ENCODE measurements at regions not wholly inside any gene's neighbourhood (a gene's known extent, or its start where the extent isn't known, plus 50 kb on each side); places are given as distances from the start of the nearest gene placed in this dataset.

DNA sequence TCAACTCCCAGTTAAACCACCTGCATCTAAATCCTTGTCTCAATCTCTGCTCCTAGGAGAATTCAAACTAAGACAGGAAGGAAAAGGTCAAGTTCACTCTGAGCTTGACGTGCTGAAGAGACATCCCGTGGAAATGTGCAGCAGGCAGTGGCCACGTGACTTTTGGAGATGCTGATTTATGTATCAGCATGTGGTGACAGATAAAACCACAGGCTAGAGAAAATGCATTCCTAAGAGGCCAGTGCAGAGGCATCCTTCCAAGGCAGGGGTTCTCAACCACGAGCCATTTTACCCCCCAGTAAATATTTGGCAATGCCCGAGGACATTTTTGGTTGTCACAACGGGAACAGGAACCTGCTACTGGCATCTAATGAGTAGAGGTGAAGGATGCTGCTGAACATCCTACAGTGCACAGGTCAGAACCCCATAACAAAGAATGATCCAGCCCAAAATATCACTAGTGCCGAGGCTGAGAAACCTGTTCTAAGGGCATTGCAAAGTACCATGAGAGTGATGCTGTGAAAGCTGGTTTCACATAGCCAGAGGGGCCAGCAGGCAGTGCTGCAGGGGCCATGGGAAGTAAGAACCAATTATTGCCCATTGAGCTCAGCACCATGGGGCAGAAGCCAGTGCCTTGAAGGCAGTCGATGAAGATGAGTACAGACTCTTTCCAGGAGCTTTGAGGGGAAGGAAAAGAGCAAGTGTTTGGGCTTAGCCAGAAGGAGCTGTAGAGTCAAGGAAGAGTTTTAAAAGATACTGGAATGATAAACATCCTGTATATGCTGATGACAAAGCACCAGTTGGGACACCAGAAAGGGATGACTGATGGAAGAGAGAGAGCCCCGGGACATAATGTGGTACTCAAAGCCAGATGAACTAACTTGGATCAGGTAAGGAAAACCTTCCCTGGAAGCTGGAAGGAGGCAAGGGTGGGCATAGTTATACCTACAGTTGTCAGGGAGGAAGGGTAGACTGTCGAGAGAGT lies 174.6 kb downstream of the HAUS1 start:
- no peak for TF ChIP-seq POLR2A (IDR thresholded peaks at IDR 0.05)
- TF ChIP-seq, protein P1, sequence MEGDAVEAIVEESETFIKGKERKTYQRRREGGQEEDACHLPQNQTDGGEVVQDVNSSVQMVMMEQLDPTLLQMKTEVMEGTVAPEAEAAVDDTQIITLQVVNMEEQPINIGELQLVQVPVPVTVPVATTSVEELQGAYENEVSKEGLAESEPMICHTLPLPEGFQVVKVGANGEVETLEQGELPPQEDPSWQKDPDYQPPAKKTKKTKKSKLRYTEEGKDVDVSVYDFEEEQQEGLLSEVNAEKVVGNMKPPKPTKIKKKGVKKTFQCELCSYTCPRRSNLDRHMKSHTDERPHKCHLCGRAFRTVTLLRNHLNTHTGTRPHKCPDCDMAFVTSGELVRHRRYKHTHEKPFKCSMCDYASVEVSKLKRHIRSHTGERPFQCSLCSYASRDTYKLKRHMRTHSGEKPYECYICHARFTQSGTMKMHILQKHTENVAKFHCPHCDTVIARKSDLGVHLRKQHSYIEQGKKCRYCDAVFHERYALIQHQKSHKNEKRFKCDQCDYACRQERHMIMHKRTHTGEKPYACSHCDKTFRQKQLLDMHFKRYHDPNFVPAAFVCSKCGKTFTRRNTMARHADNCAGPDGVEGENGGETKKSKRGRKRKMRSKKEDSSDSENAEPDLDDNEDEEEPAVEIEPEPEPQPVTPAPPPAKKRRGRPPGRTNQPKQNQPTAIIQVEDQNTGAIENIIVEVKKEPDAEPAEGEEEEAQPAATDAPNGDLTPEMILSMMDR (IDR thresholded peaks at IDR 0.05 in 8 of 11, conservative IDR thresholded peaks at IDR 0.05 in 3 of 11) = no peak

All from spleen (tissue), 7 donors.